Nephron progenitor cell (in vitro differentiated cells): ENCODE measurements at regions not wholly inside any gene's neighbourhood (a gene's known extent, or its start where the extent isn't known, plus 50 kb on each side); places are given as distances from the start of the nearest gene placed in this dataset.

Experiments used
- DNase-seq: peaks from one replicate; pipeline ENCODE4 v3.0.0; 2021
- H3K27ac Mint-ChIP-seq: 2 replicates; pipeline ENCODE4 v1.8.0; 2021; ENCODE audit warnings: mild to moderate bottlenecking, moderate library complexity, mixed read lengths
- H3K27me3 Mint-ChIP-seq: 2 replicates; pipeline ENCODE4 v1.8.0; 2021; ENCODE audit warnings: mild to moderate bottlenecking, low read depth, mixed read lengths; ENCODE audit not compliant: poor library complexity
- H3K36me3 Mint-ChIP-seq: 2 replicates; pipeline ENCODE4 v1.8.0; 2021; ENCODE audit warnings: low read depth, mixed read lengths
- H3K4me1 Mint-ChIP-seq: 2 replicates; pipeline ENCODE4 v1.8.0; 2021; ENCODE audit warnings: mixed read lengths
- H3K4me3 Mint-ChIP-seq: 2 replicates; pipeline ENCODE4 v1.8.0; 2021; ENCODE audit warnings: mild to moderate bottlenecking, moderate library complexity, mixed read lengths
- H3K9me3 Mint-ChIP-seq: 2 replicates; pipeline ENCODE4 v1.8.0; 2021; ENCODE audit warnings: mild to moderate bottlenecking, moderate library complexity, mixed read lengths
- CTCF ChIP-seq: fragments of 200-600 bp; sonication (generic); IDR thresholded peaks from 2 replicates; pipeline ENCODE4 v1.5.0; 2021; ENCODE audit warnings: antibody characterized with exemption

DNA sequence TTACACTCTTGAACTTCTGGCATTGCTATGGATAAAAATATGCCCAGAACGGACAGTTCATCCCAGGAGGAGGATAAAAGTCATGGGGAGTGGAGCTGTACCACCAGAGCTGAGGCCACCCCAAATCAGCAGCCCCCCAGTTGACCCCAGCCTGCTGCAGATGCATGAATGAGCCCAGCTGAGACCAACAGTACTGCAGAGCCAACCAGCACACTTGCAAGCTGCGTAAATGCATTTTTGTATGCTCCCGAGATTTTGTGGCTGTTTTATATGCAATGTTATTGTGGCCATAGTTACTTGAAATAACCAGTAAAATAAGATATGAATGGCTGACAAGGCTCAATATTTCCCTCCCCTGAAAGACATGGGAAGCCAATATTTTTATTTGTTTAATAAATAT, 264.6 kb downstream of the DUSP10 start:
- H3K4me3 Mint-ChIP-seq = no peak overlapping the region
- H3K27me3 Mint-ChIP-seq = peaks cover 26% of the 10 kb centered on the region
- no peak overlapping the region for H3K27ac Mint-ChIP-seq
- H3K9me3 Mint-ChIP-seq = no peaks in the 10 kb centered on the region
- no peak for TF ChIP-seq CTCF
- DNase-seq = no peak
- H3K4me1 Mint-ChIP-seq = peaks cover 19% of the 10 kb centered on the region
- no peaks in the 10 kb centered on the region for H3K36me3 Mint-ChIP-seq

DNA sequence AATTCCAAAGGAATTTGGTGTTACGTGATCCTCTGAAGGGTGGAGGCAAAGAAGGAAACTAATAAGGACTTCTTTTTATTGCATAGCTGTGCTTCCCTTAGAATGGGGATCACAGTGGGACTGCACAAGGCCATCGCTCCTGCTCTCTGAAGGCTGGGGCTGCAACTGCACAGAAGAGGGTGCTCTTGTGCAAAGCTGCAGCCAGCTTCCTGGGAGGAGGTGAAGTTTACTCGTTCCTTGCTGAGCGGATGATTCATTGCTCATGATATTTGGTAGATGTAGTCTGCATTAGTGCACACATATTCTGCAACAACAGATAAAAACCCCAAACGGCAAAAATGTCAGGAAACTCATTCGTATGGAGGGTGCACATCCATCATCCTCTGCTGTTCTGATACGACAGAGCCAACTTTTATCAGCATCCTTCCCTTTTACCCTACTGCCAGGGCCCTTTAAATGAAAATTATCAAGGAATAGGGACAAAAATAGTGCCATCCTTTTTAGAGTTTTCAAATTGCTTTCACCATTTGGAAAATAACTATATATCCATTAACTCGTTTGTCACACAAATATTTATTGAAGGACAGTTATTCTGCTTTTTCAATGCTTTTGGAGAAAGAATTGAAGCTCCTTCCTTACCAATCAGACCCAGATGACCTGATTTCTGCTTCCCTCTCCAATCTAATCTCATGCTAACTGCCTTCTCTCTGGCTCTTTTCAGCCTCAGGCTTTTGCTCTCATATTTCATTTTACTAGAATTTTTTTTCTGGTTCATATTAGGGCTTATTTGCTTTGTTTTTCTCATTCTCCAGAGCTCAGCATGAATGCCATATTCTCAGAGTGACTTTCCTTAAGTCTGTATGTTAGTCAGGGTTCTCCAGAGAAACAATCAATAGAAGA, 263.6 kb downstream of the DUSP10 start:
- Mint-ChIP-seq H3K27ac (no peak overlapping the region), H3K4me3 (no peak overlapping the region)
- DNase-seq = peak; percentile 33

DNA sequence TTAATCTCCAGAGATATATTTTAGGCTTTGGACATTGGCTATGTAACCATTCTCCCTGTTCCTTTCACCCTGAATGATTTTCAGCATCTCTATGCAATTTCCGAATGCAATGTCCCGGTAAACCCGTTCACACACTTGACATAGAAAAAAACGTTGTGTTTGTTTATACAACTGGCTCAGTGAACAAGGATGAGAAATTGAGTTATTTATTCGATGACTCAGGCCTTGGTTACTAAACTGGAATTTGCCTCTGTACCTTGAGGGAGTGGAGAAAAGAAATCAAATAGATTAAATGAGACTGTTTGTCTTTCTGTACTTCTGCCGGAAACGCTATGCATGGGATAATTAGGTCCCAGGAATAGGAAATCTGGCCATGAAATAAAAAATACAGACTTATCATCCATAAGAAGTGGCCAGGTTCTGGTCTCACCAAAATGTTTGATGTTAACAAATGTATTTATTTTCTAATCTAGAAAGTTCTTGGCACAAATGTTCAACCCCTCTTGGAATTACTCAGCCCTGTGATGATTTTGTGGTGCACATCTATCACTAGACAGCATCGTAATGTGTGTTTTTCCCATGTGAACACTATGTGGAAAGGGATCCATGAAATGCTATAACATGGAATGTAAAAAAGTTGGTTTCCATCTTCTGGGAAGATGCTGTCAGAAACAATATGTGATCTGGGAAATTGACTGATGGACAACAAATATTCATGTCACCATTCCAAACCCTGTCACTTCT, 253.9 kb downstream of the DUSP10 start:
- Mint-ChIP-seq H3K4me1 (peaks cover 12% of the 10 kb centered on the region), H3K4me3 (no peak overlapping the region), H3K36me3 (no peaks in the 10 kb centered on the region), H3K27me3 (peaks cover 4% of the 10 kb centered on the region), H3K9me3 (peaks cover 10% of the 10 kb centered on the region), H3K27ac (no peak overlapping the region)
- DNase-seq = no peak
- TF ChIP-seq CTCF = no peak

More for the DNA sequence above, 263.6 kb downstream of the DUSP10 start:
- Mint-ChIP-seq H3K36me3 (no peaks in the 10 kb centered on the region), H3K9me3 (no peaks in the 10 kb centered on the region), H3K27me3 (peaks cover 24% of the 10 kb centered on the region), H3K4me1 (peaks cover 15% of the 10 kb centered on the region)
- TF ChIP-seq CTCF = peak; percentile 48

GRCh38 chr1:221488550-221488949, 253.3 kb downstream of the DUSP10 start:
- no peak for DNase-seq
- Mint-ChIP-seq H3K27me3 (peaks cover 4% of the 10 kb centered on the region), H3K4me3 (no peak overlapping the region), H3K36me3 (no peaks in the 10 kb centered on the region), H3K4me1 (peaks cover 6% of the 10 kb centered on the region), H3K27ac (no peak overlapping the region), H3K9me3 (peaks cover 11% of the 10 kb centered on the region)
- no peak for TF ChIP-seq CTCF

DNA sequence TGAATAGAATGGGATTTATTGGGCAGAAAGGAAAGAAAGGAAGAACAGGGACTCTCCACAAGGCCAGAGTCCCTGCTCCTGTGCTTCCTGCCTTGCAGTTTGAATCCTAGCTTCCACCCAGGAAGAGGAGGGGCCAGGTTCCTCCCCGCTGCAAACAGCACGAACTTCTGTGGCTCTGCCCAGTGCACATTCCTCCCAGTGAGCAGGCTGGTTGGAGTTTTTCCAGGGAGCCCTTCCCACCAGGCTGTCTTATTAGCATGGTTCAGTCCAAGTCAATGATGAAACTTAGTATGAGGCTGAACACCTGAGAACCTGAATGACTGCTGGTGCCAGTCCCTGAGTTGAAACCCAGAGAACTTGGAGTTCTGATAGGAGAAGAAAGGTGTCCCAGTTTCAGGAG, 247.2 kb downstream of the DUSP10 start:
- H3K27ac Mint-ChIP-seq = no peak overlapping the region
- no peak overlapping the region for H3K4me3 Mint-ChIP-seq
- TF ChIP-seq CTCF = no peak
- DNase-seq = no peak
- no peaks in the 10 kb centered on the region for H3K27me3 Mint-ChIP-seq
- H3K4me1 Mint-ChIP-seq = no peaks in the 10 kb centered on the region
- peaks cover 11% of the 10 kb centered on the region for H3K9me3 Mint-ChIP-seq
- no peaks in the 10 kb centered on the region for H3K36me3 Mint-ChIP-seq
